ENCODE measurements at regions not wholly inside any gene's neighbourhood (a gene's known extent, or its start where the extent isn't known, plus 50 kb on each side); places are given as distances from the start of the nearest gene placed in this dataset.
A peak's percentile ranks its signal among the peaks of the same experiment; 100 is the strongest.

GRCh38 chr1:38118976-38119375 lies 72.4 kb upstream of the POU3F1 start:
- H3K9me3 ChIP-seq: no peaks in the 10 kb centered on the region
- TF ChIP-seq POLR2A (IDR thresholded peaks at IDR 0.05) (no peak), CTCF (IDR thresholded peaks at IDR 0.05) (no peak)
- H3K4me3 ChIP-seq: no peak overlapping the region
- no peak overlapping the region for H3K27ac ChIP-seq
- DNase-seq: peak in 1 of 3 donors; percentile 21
- H3K4me1 ChIP-seq: no peaks in the 10 kb centered on the region
- no peaks in the 10 kb centered on the region for H3K27me3 ChIP-seq
- no peaks in the 10 kb centered on the region for H3K36me3 ChIP-seq

GRCh38 chr1:38117444-38117887 lies 70.9 kb upstream of the POU3F1 start:
- TF ChIP-seq POLR2A (IDR thresholded peaks at IDR 0.05) (no peak), CTCF (IDR thresholded peaks at IDR 0.05) (no peak)
- H3K4me3 ChIP-seq: no peak overlapping the region
- no peak overlapping the region for H3K27ac ChIP-seq
- H3K36me3 ChIP-seq: no peaks in the 10 kb centered on the region
- no peaks in the 10 kb centered on the region for H3K4me1 ChIP-seq
- no peaks in the 10 kb centered on the region for H3K9me3 ChIP-seq
- peak in 1 of 3 donors; percentile 33 for DNase-seq
- no peaks in the 10 kb centered on the region for H3K27me3 ChIP-seq

- no peak for TF ChIP-seq POLR2A (IDR thresholded peaks at IDR 0.05)
- Histone ChIP-seq H3K4me3 (no peak overlapping the region), H3K36me3 (no peaks in the 10 kb centered on the region), H3K4me1 (no peaks in the 10 kb centered on the region), H3K27me3 (no peaks in the 10 kb centered on the region), H3K27ac (no peak overlapping the region), H3K9me3 (no peaks in the 10 kb centered on the region)
- DNase-seq: peak in 1 of 3 donors; percentile 18
Measured at GRCh38 chr1:38115682-38116202, 69.1 kb upstream of the POU3F1 start.

- Histone ChIP-seq H3K9me3 (no peaks in the 10 kb centered on the region), H3K4me1 (no peaks in the 10 kb centered on the region), H3K27me3 (no peaks in the 10 kb centered on the region), H3K27ac (no peak overlapping the region), H3K36me3 (no peaks in the 10 kb centered on the region), H3K4me3 (no peak overlapping the region)
- no peak for DNase-seq
- no peak for TF ChIP-seq CTCF (IDR thresholded peaks at IDR 0.05)
- TF ChIP-seq POLR2A (IDR thresholded peaks at IDR 0.05): no peak
Measured at GRCh38 chr1:38115226-38115625, 68.6 kb upstream of the POU3F1 start.

- H3K36me3 ChIP-seq: no peaks in the 10 kb centered on the region
- H3K27ac ChIP-seq: no peak overlapping the region
- H3K4me1 ChIP-seq: no peaks in the 10 kb centered on the region
- peak in 1 of 3 donors; percentile 34 for DNase-seq
- no peak overlapping the region for H3K4me3 ChIP-seq
- H3K9me3 ChIP-seq: no peaks in the 10 kb centered on the region
- TF ChIP-seq CTCF (IDR thresholded peaks at IDR 0.05): no peak
- no peak for TF ChIP-seq POLR2A (IDR thresholded peaks at IDR 0.05)
- no peaks in the 10 kb centered on the region for H3K27me3 ChIP-seq
Measured at GRCh38 chr1:38114241-38115026, 67.8 kb upstream of the POU3F1 start.

DNA sequence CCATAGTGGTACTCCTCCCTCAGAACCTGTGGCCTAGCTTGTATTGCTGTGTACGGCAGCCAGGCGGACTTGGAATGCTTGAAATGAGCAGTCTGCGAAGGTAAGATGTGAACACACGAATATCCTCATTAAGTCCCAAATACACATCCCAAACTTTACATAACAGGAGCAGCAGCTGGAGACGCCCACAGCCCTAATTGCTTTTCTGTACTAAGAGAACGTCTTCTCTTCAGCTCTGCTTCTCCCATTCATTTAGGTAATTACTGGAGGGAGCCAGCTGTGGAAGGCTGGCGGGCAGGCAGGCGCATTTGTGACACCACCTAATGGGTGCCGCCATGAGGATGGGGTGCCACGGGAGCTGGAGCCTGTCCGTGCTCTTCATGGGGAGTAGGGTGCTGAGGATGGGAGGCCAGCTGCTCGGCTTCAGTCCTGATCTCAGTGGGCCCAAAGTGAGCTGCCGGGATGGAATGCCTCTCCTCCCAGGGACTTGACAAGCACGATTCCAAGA lies 66.6 kb upstream of the POU3F1 start:
- H3K27ac ChIP-seq: no peak overlapping the region
- no peaks in the 10 kb centered on the region for H3K9me3 ChIP-seq
- TF ChIP-seq CTCF (IDR thresholded peaks at IDR 0.05) (no peak), POLR2A (IDR thresholded peaks at IDR 0.05) (no peak)
- DNase-seq: peak in 1 of 3 donors; percentile 32
- no peaks in the 10 kb centered on the region for H3K36me3 ChIP-seq
- H3K4me3 ChIP-seq: no peak overlapping the region
- no peaks in the 10 kb centered on the region for H3K27me3 ChIP-seq
- no peaks in the 10 kb centered on the region for H3K4me1 ChIP-seq
